Neuronal stem cell (in vitro differentiated cells): ENCODE measurements at regions not wholly inside any gene's neighbourhood (a gene's known extent, or its start where the extent isn't known, plus 50 kb on each side); places are given as distances from the start of the nearest gene placed in this dataset.

Experiments used
- DNase-seq: peaks from one replicate; pipeline ENCODE4 v3.0.0-alpha.2; 2013; ENCODE audit warnings: low spot score
- H2AFZ ChIP-seq: one replicate; pipeline ENCODE4 v1.6.1; 2013; ENCODE audit warnings: mild to moderate bottlenecking, low read length, inconsistent platforms
- H2AK5ac ChIP-seq: 2 replicates; pipeline ENCODE4 v1.6.1; 2013; ENCODE audit warnings: low read depth, mild to moderate bottlenecking, inconsistent platforms, low read length, moderate library complexity, mixed read lengths
- H2BK120ac ChIP-seq: 2 replicates; pipeline ENCODE4 v1.6.1; 2013; ENCODE audit warnings: low read depth, mild to moderate bottlenecking, inconsistent platforms, low read length, moderate library complexity, mixed read lengths
- H2BK12ac ChIP-seq: one replicate; pipeline ENCODE4 v1.6.1; 2013; ENCODE audit warnings: low read length, inconsistent platforms
- H2BK15ac ChIP-seq: 2 replicates; pipeline ENCODE4 v1.6.1; 2013; ENCODE audit warnings: mild to moderate bottlenecking, low read length, inconsistent platforms, mixed read lengths
- H2BK5ac ChIP-seq: one replicate; pipeline ENCODE4 v1.6.1; 2013; ENCODE audit warnings: inconsistent platforms, mild to moderate bottlenecking, low read length, moderate library complexity
- H3K14ac ChIP-seq: one replicate; pipeline ENCODE4 v1.6.1; 2013; ENCODE audit warnings: low read length, inconsistent platforms
- H3K18ac ChIP-seq: 2 replicates; pipeline ENCODE4 v1.6.1; 2013; ENCODE audit warnings: low read length, inconsistent platforms
- H3K23ac ChIP-seq: 2 replicates; pipeline ENCODE4 v1.6.1; 2013; ENCODE audit warnings: low read depth, mild to moderate bottlenecking, mixed read lengths, low read length, inconsistent platforms; ENCODE audit not compliant: poor library complexity
- H3K27ac ChIP-seq: replicated peaks from 3 replicates; pipeline ENCODE4 v1.5.1; 2013; ENCODE audit warnings: low read length, inconsistent platforms
- H3K27me3 ChIP-seq, 3 experiments: 2 replicates each; pipeline ENCODE4 v1.6.1; 2013; ENCODE audit warnings: low read length in 3 of 3, mild to moderate bottlenecking in 2 of 3, inconsistent platforms in 1 of 3, low read depth in 1 of 3, mixed read lengths in 1 of 3, moderate library complexity in 1 of 3; ENCODE audit not compliant: control insufficient read depth in 3 of 3, insufficient read depth in 3 of 3
- H3K36me3 ChIP-seq, 2 donors: replicated peaks in 1 of 2; 2 replicates each; pipeline ENCODE4 v1.6.1; 2013; ENCODE audit warnings: low read length in 2 of 2; ENCODE audit not compliant: control insufficient read depth in 2 of 2, insufficient read depth in 2 of 2
- H3K4ac ChIP-seq: 2 replicates; pipeline ENCODE4 v1.6.1; 2013; ENCODE audit warnings: inconsistent platforms, mild to moderate bottlenecking, low read length, moderate library complexity
- H3K4me1 ChIP-seq, 2 donors: 1 replicate in 1 of 2; 2 replicates in 1 of 2; pipeline ENCODE4 v1.6.1; 2013; ENCODE audit warnings: low read length in 2 of 2, low read depth in 1 of 2; ENCODE audit not compliant: control insufficient read depth in 2 of 2, insufficient read depth in 1 of 2
- H3K4me2 ChIP-seq: one replicate; pipeline ENCODE4 v1.6.1; 2013; ENCODE audit warnings: mild to moderate bottlenecking, low read length, inconsistent platforms; ENCODE audit not compliant: insufficient read depth, poor library complexity, severe bottlenecking
- H3K4me3 ChIP-seq, 2 donors: 2 replicates each; pipeline ENCODE4 v1.5.1; 2013; ENCODE audit warnings: low read length in 2 of 2, mild to moderate bottlenecking in 2 of 2, inconsistent platforms in 1 of 2, moderate library complexity in 1 of 2
- H3K79me1 ChIP-seq: one replicate; pipeline ENCODE4 v1.6.1; 2013; ENCODE audit warnings: low read depth, mild to moderate bottlenecking, inconsistent platforms, low read length, moderate library complexity
- H3K9ac ChIP-seq: one replicate; pipeline ENCODE4 v1.6.1; 2013; ENCODE audit warnings: mild to moderate bottlenecking, low read depth, low read length, inconsistent platforms; ENCODE audit not compliant: poor library complexity
- H3K9me3 ChIP-seq, 2 donors: replicated peaks in 1 of 2; 2 replicates each; pipeline versions ENCODE3 to v1.6.1; 2013; ENCODE audit warnings: low read length in 2 of 2, mild to moderate bottlenecking in 2 of 2, inconsistent platforms in 1 of 2, low read depth in 1 of 2, mixed read lengths in 1 of 2, moderate library complexity in 1 of 2; ENCODE audit not compliant: control insufficient read depth in 2 of 2, insufficient read depth in 1 of 2
- H4K8ac ChIP-seq: one replicate; pipeline ENCODE4 v1.6.1; 2013; ENCODE audit warnings: low read depth, mild to moderate bottlenecking, inconsistent platforms, low read length, moderate library complexity
- H4K91ac ChIP-seq: one replicate; pipeline ENCODE4 v1.6.1; 2013; ENCODE audit warnings: low read length, low read depth, mild to moderate bottlenecking, inconsistent platforms; ENCODE audit not compliant: poor library complexity
- WGBS, 2 donors: extraction: QIAGEN DNeasy Blood & Tissue Kit; methylation state at CpG; one replicate each; pipeline ENCODE4 v1.1.7; 2013; ENCODE audit warnings: missing lambda C conversion rate in 2 of 2, mixed read lengths in 1 of 2; ENCODE audit not compliant: insufficient read length in 2 of 2, insufficient replicate concordance in 1 of 2; ENCODE audit errors: extremely low coverage in 2 of 2; 5-methylcytosine and 5-hydroxymethylcytosine counted together

DNA sequence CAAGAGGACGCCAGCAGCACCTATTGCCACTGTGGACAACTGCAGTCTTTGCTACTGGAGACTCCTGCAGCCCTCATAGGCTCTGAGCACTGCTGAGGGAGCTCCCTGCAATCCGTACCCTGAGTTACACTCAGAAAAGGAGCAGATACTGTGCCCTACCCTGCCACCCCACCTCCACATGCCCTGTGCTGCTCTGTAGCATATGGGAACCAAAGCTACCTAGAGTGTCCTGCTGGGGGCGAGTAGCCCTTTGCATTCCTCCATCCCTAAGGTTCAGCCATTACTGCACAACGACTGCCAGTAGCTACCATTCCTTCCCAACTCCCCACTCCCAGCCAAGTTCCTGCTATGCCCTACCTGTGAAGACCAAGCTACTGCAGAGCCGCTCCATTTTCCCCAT is 90.2 kb upstream of the SNCAIP start:
- Histone ChIP-seq H3K9ac (no peak overlapping the region), H2BK5ac (no peak overlapping the region), H3K23ac (no peak overlapping the region), H3K14ac (no peak overlapping the region), H3K4me1 (no peaks in the 10 kb centered on the region), H2BK12ac (no peak overlapping the region), H3K79me1 (no peaks in the 10 kb centered on the region), H4K8ac (no peak overlapping the region), H2BK120ac (no peak overlapping the region), H2AFZ (no peak overlapping the region), H3K4me2 (no peak overlapping the region), H3K18ac (no peak overlapping the region), H3K4ac (no peak overlapping the region), H3K9me3 (peaks cover 0 to 4% of the 10 kb centered on the region in 2 donors), H3K36me3 (no peaks in the 10 kb centered on the region), H2AK5ac (no peak overlapping the region), H2BK15ac (no peak overlapping the region), H3K27me3 (no peaks in the 10 kb centered on the region), H3K27ac (no peak overlapping the region), H4K91ac (no peak overlapping the region), H3K4me3 (no peak overlapping the region)
- WGBS, 2 donors = no CpG with 5 or more reads among the region's 5 CpGs
- DNase-seq = no peak

DNA sequence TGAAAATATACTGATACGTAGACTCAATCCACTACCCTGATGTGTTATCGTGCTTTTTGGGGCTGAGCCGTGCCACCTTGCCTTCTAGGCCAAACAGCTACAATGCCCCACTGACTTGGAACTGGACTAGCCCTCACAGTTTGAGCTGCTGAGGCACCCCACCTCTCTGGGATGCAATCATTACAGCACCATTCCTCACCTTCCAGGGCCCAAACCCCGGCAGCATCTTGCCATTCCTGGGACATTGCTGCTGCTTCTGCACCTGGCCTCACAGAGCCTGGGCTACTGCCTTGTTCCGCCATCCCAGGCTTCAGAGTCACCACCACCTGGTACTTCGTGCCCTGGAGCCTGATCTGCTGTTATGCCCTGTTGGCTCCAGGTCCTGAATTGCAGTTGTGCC is 89.5 kb upstream of the SNCAIP start:
- Histone ChIP-seq H3K79me1 (no peaks in the 10 kb centered on the region), H2BK120ac (no peak overlapping the region), H3K27ac (no peak overlapping the region), H3K4me2 (no peak overlapping the region), H2BK15ac (no peak overlapping the region), H3K23ac (peak overlapping the region; percentile 85), H2AK5ac (peak overlapping the region; percentile 24), H3K14ac (peak overlapping the region; percentile 63), H3K9ac (no peak overlapping the region), H2BK12ac (no peak overlapping the region), H4K91ac (no peak overlapping the region), H3K18ac (peak overlapping the region; percentile 1), H3K4me1 (no peaks in the 10 kb centered on the region), H2BK5ac (no peak overlapping the region), H3K9me3 (peaks cover 0 to 4% of the 10 kb centered on the region in 2 donors), H2AFZ (no peak overlapping the region), H3K27me3 (no peaks in the 10 kb centered on the region), H3K36me3 (no peaks in the 10 kb centered on the region), H4K8ac (no peak overlapping the region), H3K4me3 (peak overlapping the region in 1 of 2 donors; percentile 65), H3K4ac (no peak overlapping the region)
- no CpG with 5 or more reads among the region's 6 CpGs for WGBS, 2 donors
- DNase-seq = no peak

DNA sequence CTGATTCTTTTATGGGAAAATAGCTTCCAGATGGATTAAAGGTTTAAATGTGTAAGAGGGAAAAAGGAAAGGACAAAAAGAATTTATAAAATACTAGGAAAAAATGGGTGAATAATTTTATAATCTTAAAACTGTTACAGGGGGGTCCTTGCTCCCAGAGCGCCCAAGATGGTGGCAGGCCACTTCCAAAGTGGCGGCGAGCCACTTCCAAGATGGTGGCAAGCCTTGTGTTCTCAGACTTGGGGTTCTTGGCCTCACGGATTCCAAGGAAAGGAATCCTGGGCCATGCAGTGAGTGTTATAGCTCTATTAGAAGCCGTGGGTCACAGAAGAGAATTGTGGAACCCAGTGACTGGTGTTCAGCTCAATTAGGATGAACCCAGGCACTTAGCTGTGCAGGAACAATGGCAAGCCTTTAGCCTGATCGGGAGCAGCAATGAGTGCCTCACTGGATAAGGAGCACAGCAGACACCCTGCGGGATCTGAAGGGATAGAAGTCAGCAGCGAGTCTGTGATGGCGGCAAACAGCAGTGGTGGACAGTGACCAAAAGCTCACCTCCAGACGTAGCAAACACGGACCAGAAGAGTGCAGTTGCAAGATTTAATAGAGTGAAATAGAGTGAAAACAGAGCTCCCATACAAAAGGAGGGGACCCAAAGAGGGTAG is 83.2 kb upstream of the SNCAIP start:
- Histone ChIP-seq H3K4me3 (no peak overlapping the region), H2AK5ac (no peak overlapping the region), H3K4me1 (no peaks in the 10 kb centered on the region), H3K79me1 (no peaks in the 10 kb centered on the region), H4K8ac (no peak overlapping the region), H2AFZ (peak overlapping the region; percentile 40), H3K9me3 (no peaks in the 10 kb centered on the region), H3K36me3 (no peaks in the 10 kb centered on the region), H3K18ac (peak overlapping the region; percentile 27), H3K4me2 (no peak overlapping the region), H2BK5ac (no peak overlapping the region), H3K9ac (no peak overlapping the region), H3K4ac (no peak overlapping the region), H3K14ac (no peak overlapping the region), H3K23ac (no peak overlapping the region), H2BK120ac (no peak overlapping the region), H2BK12ac (no peak overlapping the region), H3K27ac (no peak overlapping the region), H4K91ac (no peak overlapping the region), H2BK15ac (no peak overlapping the region), H3K27me3 (no peaks in the 10 kb centered on the region)
- WGBS, 2 donors = no CpG with 5 or more reads among the region's 11 CpGs
- no peak for DNase-seq

DNA sequence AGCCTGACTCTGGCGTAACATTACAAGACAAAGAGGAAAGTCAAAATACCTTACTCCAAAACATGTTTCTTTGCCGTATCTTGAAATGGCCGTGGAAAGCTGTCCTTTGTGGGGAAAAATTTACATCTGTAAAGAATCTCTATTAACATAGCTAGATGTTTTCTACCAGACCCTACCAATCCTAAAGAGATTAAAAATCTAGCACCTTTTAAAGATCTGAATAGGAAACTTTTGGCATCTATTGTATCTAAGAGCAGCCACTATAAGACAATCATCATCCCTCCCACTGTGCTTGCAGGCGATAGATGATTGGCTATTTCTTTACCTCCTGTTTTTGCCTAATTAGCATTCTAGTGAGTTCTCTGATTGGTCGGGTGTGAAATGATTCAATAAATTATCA is 82.5 kb upstream of the SNCAIP start:
- Histone ChIP-seq H3K18ac (no peak overlapping the region), H2AFZ (no peak overlapping the region), H3K27me3 (no peaks in the 10 kb centered on the region), H2AK5ac (no peak overlapping the region), H3K4me3 (no peak overlapping the region), H3K14ac (no peak overlapping the region), H3K79me1 (no peaks in the 10 kb centered on the region), H3K36me3 (no peaks in the 10 kb centered on the region), H3K9me3 (no peaks in the 10 kb centered on the region), H3K23ac (no peak overlapping the region), H3K9ac (no peak overlapping the region), H4K91ac (no peak overlapping the region), H2BK120ac (no peak overlapping the region), H2BK12ac (no peak overlapping the region), H4K8ac (no peak overlapping the region), H2BK5ac (no peak overlapping the region), H2BK15ac (no peak overlapping the region), H3K4ac (no peak overlapping the region), H3K4me2 (no peak overlapping the region), H3K4me1 (no peaks in the 10 kb centered on the region), H3K27ac (no peak overlapping the region)
- no CpG with 5 or more reads among the region's 5 CpGs for WGBS, 2 donors
- no peak for DNase-seq
